ENCODE measurements at regions not wholly inside any gene's neighbourhood (a gene's known extent, or its start where the extent isn't known, plus 50 kb on each side); places are given as distances from the start of the nearest gene placed in this dataset.

- TF ChIP-seq CTCF (IDR thresholded peaks at IDR 0.05; ENCODE audit: unreplicated experiment): no peak
- H3K4me1 Mint-ChIP-seq (ENCODE audit: low read depth): no peaks in the 10 kb centered on the region
- H3K9me3 Mint-ChIP-seq (ENCODE audit: low read depth): no peaks in the 10 kb centered on the region
- no peaks in the 10 kb centered on the region for H3K36me3 Mint-ChIP-seq (ENCODE audit: insufficient read depth)
- H3K27ac Mint-ChIP-seq: no peak overlapping the region
- H3K27me3 Mint-ChIP-seq: no peaks in the 10 kb centered on the region
- H3K4me3 Mint-ChIP-seq (ENCODE audit: low read depth): no peak overlapping the region
- DNase-seq (ENCODE audit: low spot score, unreplicated experiment): no peak
Measured at GRCh38 chr12:86730233-86730632, 474.0 kb upstream of the MGAT4C start.

GRCh38 chr12:86729739-86730138, 473.5 kb upstream of the MGAT4C start:
- H3K9me3 Mint-ChIP-seq (ENCODE audit: low read depth): no peaks in the 10 kb centered on the region
- TF ChIP-seq CTCF (IDR thresholded peaks at IDR 0.05; ENCODE audit: unreplicated experiment): no peak
- no peaks in the 10 kb centered on the region for H3K36me3 Mint-ChIP-seq (ENCODE audit: insufficient read depth)

GRCh38 chr12:86727160-86727559, 471.0 kb upstream of the MGAT4C start:
- Mint-ChIP-seq H3K27ac (no peak overlapping the region), H3K9me3 (ENCODE audit: low read depth) (no peaks in the 10 kb centered on the region)
- no peak for DNase-seq (ENCODE audit: low spot score, unreplicated experiment)

More at GRCh38 chr12:86729739-86730138, 473.5 kb upstream of the MGAT4C start:
- no peak overlapping the region for H3K4me3 Mint-ChIP-seq (ENCODE audit: low read depth)
- no peak overlapping the region for H3K27ac Mint-ChIP-seq
- H3K4me1 Mint-ChIP-seq (ENCODE audit: low read depth): no peaks in the 10 kb centered on the region
- no peaks in the 10 kb centered on the region for H3K27me3 Mint-ChIP-seq
- no peak for DNase-seq (ENCODE audit: low spot score, unreplicated experiment)

GRCh38 chr12:86724716-86725115, 468.5 kb upstream of the MGAT4C start:
- no peak overlapping the region for H3K27ac Mint-ChIP-seq
- H3K4me1 Mint-ChIP-seq (ENCODE audit: low read depth): no peaks in the 10 kb centered on the region
- TF ChIP-seq CTCF (IDR thresholded peaks at IDR 0.05; ENCODE audit: unreplicated experiment): no peak
- no peaks in the 10 kb centered on the region for H3K36me3 Mint-ChIP-seq (ENCODE audit: insufficient read depth)
- DNase-seq (ENCODE audit: low spot score, unreplicated experiment): no peak
- H3K9me3 Mint-ChIP-seq (ENCODE audit: low read depth): no peaks in the 10 kb centered on the region
- H3K27me3 Mint-ChIP-seq: no peaks in the 10 kb centered on the region
- no peak overlapping the region for H3K4me3 Mint-ChIP-seq (ENCODE audit: low read depth)

More at GRCh38 chr12:86727160-86727559, 471.0 kb upstream of the MGAT4C start:
- no peak overlapping the region for H3K4me3 Mint-ChIP-seq (ENCODE audit: low read depth)
- no peaks in the 10 kb centered on the region for H3K27me3 Mint-ChIP-seq
- no peaks in the 10 kb centered on the region for H3K4me1 Mint-ChIP-seq (ENCODE audit: low read depth)
- TF ChIP-seq CTCF (IDR thresholded peaks at IDR 0.05; ENCODE audit: unreplicated experiment): no peak
- no peaks in the 10 kb centered on the region for H3K36me3 Mint-ChIP-seq (ENCODE audit: insufficient read depth)

- DNase-seq (ENCODE audit: low spot score, unreplicated experiment): no peak
- Mint-ChIP-seq H3K4me3 (ENCODE audit: low read depth) (no peak overlapping the region), H3K27me3 (no peaks in the 10 kb centered on the region), H3K9me3 (ENCODE audit: low read depth) (no peaks in the 10 kb centered on the region), H3K36me3 (ENCODE audit: insufficient read depth) (no peaks in the 10 kb centered on the region), H3K27ac (no peak overlapping the region), H3K4me1 (ENCODE audit: low read depth) (no peaks in the 10 kb centered on the region)
- TF ChIP-seq CTCF (IDR thresholded peaks at IDR 0.05; ENCODE audit: unreplicated experiment): no peak
Measured at GRCh38 chr12:86723326-86723725, 467.1 kb upstream of the MGAT4C start.
